ENCODE measurements at regions not wholly inside any gene's neighbourhood (a gene's known extent, or its start where the extent isn't known, plus 50 kb on each side); places are given as distances from the start of the nearest gene placed in this dataset.

DNA sequence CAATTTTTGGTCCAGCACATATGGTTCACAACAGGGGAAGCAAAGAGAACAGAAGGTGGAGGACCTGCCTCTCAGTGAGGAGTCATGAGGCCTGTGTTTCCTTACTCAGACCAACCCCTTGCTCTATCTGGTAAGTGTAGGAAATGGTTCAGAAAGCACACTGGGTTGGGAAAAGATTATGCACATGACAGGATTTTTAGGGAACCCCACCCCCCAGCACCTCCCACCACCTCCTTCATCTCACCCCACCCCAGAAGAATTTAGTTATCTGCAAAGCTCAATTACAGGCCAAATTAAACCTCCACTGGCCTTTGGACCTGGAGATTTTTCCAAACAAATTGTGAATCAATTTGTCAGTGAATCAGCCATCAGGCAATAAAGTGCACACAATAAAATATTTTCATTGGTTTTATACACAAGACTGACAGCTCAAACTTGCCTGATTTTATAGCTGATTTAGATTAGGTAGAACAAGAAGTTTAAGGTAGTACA, 132.8 kb downstream of the DACT1 start:
- TF ChIP-seq, protein P1, sequence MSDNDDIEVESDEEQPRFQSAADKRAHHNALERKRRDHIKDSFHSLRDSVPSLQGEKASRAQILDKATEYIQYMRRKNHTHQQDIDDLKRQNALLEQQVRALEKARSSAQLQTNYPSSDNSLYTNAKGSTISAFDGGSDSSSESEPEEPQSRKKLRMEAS (IDR thresholded peaks at IDR 0.05) = no peak
- TF ChIP-seq SRF (IDR thresholded peaks at IDR 0.05; ENCODE audit: low read depth) (no peak), JUND (IDR thresholded peaks at IDR 0.05) (no peak), RAD21 (IDR thresholded peaks at IDR 0.05; ENCODE audit: low read depth) (no peak), POLR2A (IDR thresholded peaks at IDR 0.05; ENCODE audit: borderline replicate concordance, extremely low read depth, insufficient read depth, insufficient read length) (no peak), YY1 (IDR thresholded peaks at IDR 0.05; ENCODE audit: extremely low read depth, insufficient replicate concordance, low read depth, low read length) (no peak), SIN3A (IDR thresholded peaks at IDR 0.05; ENCODE audit: low read depth) (no peak), EZH2phosphoT487 (IDR thresholded peaks at IDR 0.05; ENCODE audit: borderline replicate concordance) (no peak), TCF7L2 (IDR thresholded peaks at IDR 0.05; ENCODE audit: borderline replicate concordance, extremely low read depth, insufficient read depth, insufficient read length) (no peak), FOSL1 (IDR thresholded peaks at IDR 0.05; ENCODE audit: low read depth) (no peak), ELF1 (IDR thresholded peaks at IDR 0.05; ENCODE audit: borderline replicate concordance, low read depth) (no peak), CBX3 (IDR thresholded peaks at IDR 0.05; ENCODE audit: low read depth) (no peak), EGR1 (IDR thresholded peaks at IDR 0.05; ENCODE audit: low read depth) (no peak), ZFX (IDR thresholded peaks at IDR 0.05) (no peak), POLR2AphosphoS5 (IDR thresholded peaks at IDR 0.05; ENCODE audit: low read depth, low read length) (no peak), EZH2 (IDR thresholded peaks at IDR 0.05) (no peak), SP1 (IDR thresholded peaks at IDR 0.05; ENCODE audit: low read depth) (no peak)
- TF ChIP-seq, protein P2, sequence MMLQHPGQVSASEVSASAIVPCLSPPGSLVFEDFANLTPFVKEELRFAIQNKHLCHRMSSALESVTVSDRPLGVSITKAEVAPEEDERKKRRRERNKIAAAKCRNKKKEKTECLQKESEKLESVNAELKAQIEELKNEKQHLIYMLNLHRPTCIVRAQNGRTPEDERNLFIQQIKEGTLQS (IDR thresholded peaks at IDR 0.05) = no peak
- TF ChIP-seq, protein P3, sequence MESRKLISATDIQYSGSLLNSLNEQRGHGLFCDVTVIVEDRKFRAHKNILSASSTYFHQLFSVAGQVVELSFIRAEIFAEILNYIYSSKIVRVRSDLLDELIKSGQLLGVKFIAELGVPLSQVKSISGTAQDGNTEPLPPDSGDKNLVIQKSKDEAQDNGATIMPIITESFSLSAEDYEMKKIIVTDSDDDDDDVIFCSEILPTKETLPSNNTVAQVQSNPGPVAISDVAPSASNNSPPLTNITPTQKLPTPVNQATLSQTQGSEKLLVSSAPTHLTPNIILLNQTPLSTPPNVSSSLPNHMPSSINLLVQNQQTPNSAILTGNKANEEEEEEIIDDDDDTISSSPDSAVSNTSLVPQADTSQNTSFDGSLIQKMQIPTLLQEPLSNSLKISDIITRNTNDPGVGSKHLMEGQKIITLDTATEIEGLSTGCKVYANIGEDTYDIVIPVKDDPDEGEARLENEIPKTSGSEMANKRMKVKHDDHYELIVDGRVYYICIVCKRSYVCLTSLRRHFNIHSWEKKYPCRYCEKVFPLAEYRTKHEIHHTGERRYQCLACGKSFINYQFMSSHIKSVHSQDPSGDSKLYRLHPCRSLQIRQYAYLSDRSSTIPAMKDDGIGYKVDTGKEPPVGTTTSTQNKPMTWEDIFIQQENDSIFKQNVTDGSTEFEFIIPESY (IDR thresholded peaks at IDR 0.05; ENCODE audit: extremely low read depth, insufficient replicate concordance, low read length) = no peak
- TF ChIP-seq, protein P4, sequence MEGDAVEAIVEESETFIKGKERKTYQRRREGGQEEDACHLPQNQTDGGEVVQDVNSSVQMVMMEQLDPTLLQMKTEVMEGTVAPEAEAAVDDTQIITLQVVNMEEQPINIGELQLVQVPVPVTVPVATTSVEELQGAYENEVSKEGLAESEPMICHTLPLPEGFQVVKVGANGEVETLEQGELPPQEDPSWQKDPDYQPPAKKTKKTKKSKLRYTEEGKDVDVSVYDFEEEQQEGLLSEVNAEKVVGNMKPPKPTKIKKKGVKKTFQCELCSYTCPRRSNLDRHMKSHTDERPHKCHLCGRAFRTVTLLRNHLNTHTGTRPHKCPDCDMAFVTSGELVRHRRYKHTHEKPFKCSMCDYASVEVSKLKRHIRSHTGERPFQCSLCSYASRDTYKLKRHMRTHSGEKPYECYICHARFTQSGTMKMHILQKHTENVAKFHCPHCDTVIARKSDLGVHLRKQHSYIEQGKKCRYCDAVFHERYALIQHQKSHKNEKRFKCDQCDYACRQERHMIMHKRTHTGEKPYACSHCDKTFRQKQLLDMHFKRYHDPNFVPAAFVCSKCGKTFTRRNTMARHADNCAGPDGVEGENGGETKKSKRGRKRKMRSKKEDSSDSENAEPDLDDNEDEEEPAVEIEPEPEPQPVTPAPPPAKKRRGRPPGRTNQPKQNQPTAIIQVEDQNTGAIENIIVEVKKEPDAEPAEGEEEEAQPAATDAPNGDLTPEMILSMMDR (IDR thresholded peaks at IDR 0.05 in 2 of 3, conservative IDR thresholded peaks at IDR 0.05 in 1 of 3; ENCODE audit: borderline replicate concordance in 1 of 3, insufficient read depth in 1 of 3, low read depth in 2 of 3, low read length in 2 of 3) = no peak
- H3K9me3 ChIP-seq (ENCODE audit: control insufficient read depth in 1 of 2, insufficient read depth in 1 of 2, low read depth in 1 of 2, low read length in 2 of 2) = no peaks in the 10 kb centered on the region

More for the DNA sequence above, 132.8 kb downstream of the DACT1 start:
- DNase-seq (ENCODE audit: low read depth, low spot score) = no peak
- H4K20me1 ChIP-seq (ENCODE audit: insufficient read depth) = no peaks in the 10 kb centered on the region
- ChIA-PET RAD21 (ENCODE audit: low non-redundant PET in 1 of 2, low total read pairs in 2 of 2, uncharacterized antibody in 2 of 2, unreplicated experiment in 2 of 2) (no interaction called here), POLR2A (no interaction called here), CTCF (no interaction called here)
- no peak overlapping the region for H2AFZ ChIP-seq (ENCODE audit: low read depth, low read length, poor library complexity, severe bottlenecking)
- H3K36me3 ChIP-seq (ENCODE audit: control insufficient read depth in 1 of 2, insufficient read depth in 2 of 2, low read length in 2 of 2) = no peaks in the 10 kb centered on the region
- H3K9ac ChIP-seq (ENCODE audit: low read length) = no peak overlapping the region
- H3K4me3 ChIP-seq (replicated peaks in 1 of 2; ENCODE audit: low read depth in 1 of 2, low read length in 2 of 2) = no peak overlapping the region
- peaks cover 0 to 16% of the 10 kb centered on the region in 2 experiments; a peak in 3 of 4 replicates for H3K4me1 ChIP-seq (ENCODE audit: control insufficient read depth in 1 of 2, insufficient read depth in 2 of 2, low read length in 2 of 2)
- no peaks in the 10 kb centered on the region for H3K9me2 ChIP-seq (ENCODE audit: insufficient read depth)
- intact Hi-C loops (cut with micrococcal nuclease) = no loop called here
- no peak for ATAC-seq
- no peak overlapping the region for H3K4me2 ChIP-seq (ENCODE audit: low read length)
- H3K79me2 ChIP-seq (ENCODE audit: insufficient read depth, low read length) = no peaks in the 10 kb centered on the region
- no peaks in the 10 kb centered on the region; the same call in 1 of the 2 replicates for H3K27me3 ChIP-seq (ENCODE audit: insufficient read depth, low read length)
- no TSS peak for BruUV-seq (replicated peaks)
- no peak overlapping the region for H3K27ac ChIP-seq (ENCODE audit: low read depth, low read length)
